Gastroesophageal sphincter (tissue), 4 donors: ENCODE measurements at regions not wholly inside any gene's neighbourhood (a gene's known extent, or its start where the extent isn't known, plus 50 kb on each side); places are given as distances from the start of the nearest gene placed in this dataset.

ENCODE experiments used
- ATAC-seq: fragments of 150-250 bp; one replicate; pipeline ENCODE4 v1.9.1; 2016; ENCODE audit warnings: mild to moderate bottlenecking, moderate library complexity
- H3K27ac ChIP-seq, 4 donors: fragments of 200-600 bp; sonication (generic) in 3 of 4; 1 replicate in 3 of 4; 2 replicates in 1 of 4; pipeline ENCODE4 v1.5.1; 2016 to 2019
- H3K27me3 ChIP-seq: fragments of 200-600 bp; sonication (generic); one replicate; pipeline ENCODE4 v1.5.1; 2019
- H3K36me3 ChIP-seq, 2 donors: fragments of 200-600 bp; sonication (generic); one replicate each; pipeline ENCODE4 v1.5.1; 2019; ENCODE audit warnings: control low read depth in 1 of 2
- H3K4me1 ChIP-seq, 3 donors: fragments of 200-600 bp; sonication (generic); 1 replicate in 2 of 3; 2 replicates in 1 of 3; pipeline ENCODE4 v1.5.1; 2016 to 2019; ENCODE audit warnings: control low read depth in 2 of 3
- H3K4me3 ChIP-seq, 2 donors: fragments of 200-600 bp; sonication (generic); one replicate each; pipeline ENCODE4 v1.5.1; 2019; ENCODE audit warnings: mild to moderate bottlenecking in 1 of 2, moderate library complexity in 1 of 2
- H3K9me3 ChIP-seq, 3 donors: fragments of 200-600 bp; sonication (generic); one replicate each; pipeline ENCODE4 v1.5.1; 2017 to 2019; ENCODE audit warnings: control low read depth in 2 of 3
- EP300 ChIP-seq: sonication (generic); formaldehyde crosslinking; IDR thresholded peaks from one replicate; pipeline ENCODE4 v1.6.1; 2017; ENCODE audit warnings: antibody characterized with exemption, mild to moderate bottlenecking
- POLR2A ChIP-seq, 2 donors: fragments of 450-650 bp; IDR thresholded peaks; one replicate each; pipeline ENCODE4 v1.6.1; 2017; ENCODE audit warnings: antibody characterized with exemption in 2 of 2, mild to moderate bottlenecking in 2 of 2, moderate library complexity in 1 of 2
- POLR2AphosphoS5 ChIP-seq: sonication (generic); formaldehyde crosslinking; IDR thresholded peaks from one replicate; pipeline ENCODE4 v1.6.1; 2017; ENCODE audit warnings: antibody characterized with exemption
- WGBS, 2 donors: methylation state at CpG; one replicate each; pipeline ENCODE4 v1.1.5; 2018; ENCODE audit warnings: low coverage in 1 of 2; 5-methylcytosine and 5-hydroxymethylcytosine counted together
- TF ChIP-seq, protein P1 (sequence below), 4 experiments: fragments of 200-600 bp in 2 of 4; fragments of 450-650 bp in 2 of 4; sonication (generic) in 1 of 4; IDR thresholded peaks; one replicate each; pipeline ENCODE4 v1.5.1; 2017 to 2019; ENCODE audit warnings: antibody characterized with exemption in 4 of 4, mild to moderate bottlenecking in 2 of 4, moderate library complexity in 2 of 4

DNA sequence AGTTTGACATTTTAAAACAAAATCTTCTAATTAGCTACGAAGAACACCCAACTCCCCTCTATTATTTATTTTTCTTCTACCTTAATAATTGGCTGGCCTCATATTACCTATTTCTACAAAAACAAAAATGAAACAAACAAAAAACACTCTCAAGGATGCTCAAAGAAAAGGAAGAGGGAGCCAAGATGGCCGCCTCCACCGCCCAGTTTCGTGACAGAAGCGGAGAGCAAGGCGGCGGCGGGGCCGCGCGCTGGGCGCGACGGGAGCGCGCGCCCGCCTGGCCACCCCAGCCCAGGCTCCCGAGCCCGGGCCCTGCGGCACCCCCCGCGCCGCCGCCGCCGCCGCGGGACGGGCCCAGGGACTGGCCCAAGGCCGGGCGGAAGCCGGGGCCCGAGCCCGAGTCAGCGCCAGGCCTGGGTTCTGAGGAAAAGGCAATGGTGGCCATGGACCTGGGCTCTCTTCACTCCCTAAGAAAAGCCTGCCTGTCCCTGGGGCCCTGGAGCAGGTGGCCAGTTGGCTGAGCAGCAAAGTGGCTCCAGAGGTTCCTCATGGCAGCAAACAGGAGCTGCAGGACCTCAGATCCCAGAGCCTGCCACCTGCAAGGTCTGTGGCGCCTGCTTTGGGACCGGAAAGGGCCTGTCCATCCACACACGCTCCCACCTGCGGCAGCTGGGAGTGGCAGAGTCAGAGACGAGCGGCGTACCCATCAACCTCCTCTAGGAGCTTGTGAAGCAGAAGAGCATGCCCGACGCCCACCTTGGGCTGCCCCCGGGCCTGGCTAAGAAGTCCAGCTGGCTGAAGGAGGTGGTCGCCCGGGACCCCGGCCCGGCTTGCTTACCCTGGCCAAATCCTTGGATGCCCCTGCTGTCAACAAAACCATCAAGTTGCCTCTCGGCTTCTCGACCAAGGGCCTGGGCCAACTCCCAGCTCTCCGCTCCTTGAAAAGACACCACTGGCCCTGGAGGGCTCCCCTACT lies 543.2 kb upstream of the CCDC179 start:
- Histone ChIP-seq H3K4me1 (no peaks in the 10 kb centered on the region), H3K27ac (no peak overlapping the region), H3K27me3 (no peaks in the 10 kb centered on the region), H3K9me3 (peaks cover 0 to 34% (median 0%) of the 10 kb centered on the region in 3 donors), H3K4me3 (no peak overlapping the region), H3K36me3 (no peaks in the 10 kb centered on the region)
- ATAC-seq = no peak
- WGBS, 2 donors = 88 to 96% methylated on average over 1 to 4 of the region's 53 CpGs
- TF ChIP-seq EP300 (no peak), POLR2AphosphoS5 (no peak), POLR2A (IDR thresholded peaks at IDR 0.05) (no peak)
- TF ChIP-seq, protein P1, sequence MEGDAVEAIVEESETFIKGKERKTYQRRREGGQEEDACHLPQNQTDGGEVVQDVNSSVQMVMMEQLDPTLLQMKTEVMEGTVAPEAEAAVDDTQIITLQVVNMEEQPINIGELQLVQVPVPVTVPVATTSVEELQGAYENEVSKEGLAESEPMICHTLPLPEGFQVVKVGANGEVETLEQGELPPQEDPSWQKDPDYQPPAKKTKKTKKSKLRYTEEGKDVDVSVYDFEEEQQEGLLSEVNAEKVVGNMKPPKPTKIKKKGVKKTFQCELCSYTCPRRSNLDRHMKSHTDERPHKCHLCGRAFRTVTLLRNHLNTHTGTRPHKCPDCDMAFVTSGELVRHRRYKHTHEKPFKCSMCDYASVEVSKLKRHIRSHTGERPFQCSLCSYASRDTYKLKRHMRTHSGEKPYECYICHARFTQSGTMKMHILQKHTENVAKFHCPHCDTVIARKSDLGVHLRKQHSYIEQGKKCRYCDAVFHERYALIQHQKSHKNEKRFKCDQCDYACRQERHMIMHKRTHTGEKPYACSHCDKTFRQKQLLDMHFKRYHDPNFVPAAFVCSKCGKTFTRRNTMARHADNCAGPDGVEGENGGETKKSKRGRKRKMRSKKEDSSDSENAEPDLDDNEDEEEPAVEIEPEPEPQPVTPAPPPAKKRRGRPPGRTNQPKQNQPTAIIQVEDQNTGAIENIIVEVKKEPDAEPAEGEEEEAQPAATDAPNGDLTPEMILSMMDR (IDR thresholded peaks at IDR 0.05) = no peak

DNA sequence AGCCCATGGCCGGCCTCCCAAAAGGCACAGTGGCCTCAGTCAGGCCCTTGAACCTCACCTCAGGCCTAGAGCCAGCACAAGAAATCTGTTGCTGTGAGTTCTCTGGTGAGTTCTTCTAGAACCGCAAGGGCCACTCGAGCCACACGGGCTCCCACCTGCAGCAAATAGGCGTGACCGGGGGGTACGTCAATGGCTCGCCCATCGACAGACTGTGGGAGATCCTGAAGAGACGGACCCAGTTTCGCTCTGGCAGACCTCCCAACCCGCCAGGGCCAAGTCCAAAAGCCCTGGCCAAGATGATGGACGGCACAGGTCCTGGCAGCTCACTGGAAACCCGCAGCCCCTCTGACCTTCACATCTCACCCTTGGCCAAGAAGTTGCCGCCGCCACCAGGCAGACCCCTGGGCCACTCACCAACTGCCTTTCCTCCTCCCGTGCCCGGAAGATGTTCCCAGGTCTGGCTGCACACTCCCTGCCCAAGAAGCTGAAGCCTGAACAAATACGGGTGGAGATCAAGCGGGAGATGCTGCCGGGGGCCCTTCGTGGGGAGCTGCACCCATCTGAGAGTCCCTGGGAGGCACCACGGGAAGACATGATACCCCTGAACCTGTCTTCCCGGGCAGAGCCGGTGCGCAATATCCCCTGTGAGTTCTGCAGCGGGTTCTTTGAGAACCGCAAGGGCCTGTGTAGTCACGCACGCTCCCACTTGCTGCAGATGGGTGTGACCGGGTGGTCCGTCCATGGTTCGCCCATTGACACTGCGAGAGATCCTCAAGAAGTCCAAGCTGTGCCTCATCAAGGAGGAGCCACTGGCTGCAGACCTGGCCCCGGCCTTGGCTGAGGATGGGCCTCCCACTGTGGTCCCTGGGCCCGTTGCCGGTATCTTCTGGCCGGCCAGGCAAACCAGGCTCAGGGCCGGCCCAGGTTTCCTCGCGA lies 544.2 kb upstream of the CCDC179 start:
- Histone ChIP-seq H3K36me3 (no peaks in the 10 kb centered on the region), H3K27me3 (no peaks in the 10 kb centered on the region), H3K27ac (no peak overlapping the region), H3K9me3 (peaks cover 0 to 39% (median 0%) of the 10 kb centered on the region in 3 donors), H3K4me1 (no peaks in the 10 kb centered on the region), H3K4me3 (no peak overlapping the region)
- ATAC-seq = no peak
- 100% methylated on average over 7 of the region's 41 CpGs; no CpG with 5 or more reads in 1 of the 2 donors for WGBS, 2 donors
- TF ChIP-seq POLR2AphosphoS5 (no peak), EP300 (no peak), POLR2A (IDR thresholded peaks at IDR 0.05) (no peak)
- TF ChIP-seq, protein P1 (IDR thresholded peaks at IDR 0.05) = no peak

DNA sequence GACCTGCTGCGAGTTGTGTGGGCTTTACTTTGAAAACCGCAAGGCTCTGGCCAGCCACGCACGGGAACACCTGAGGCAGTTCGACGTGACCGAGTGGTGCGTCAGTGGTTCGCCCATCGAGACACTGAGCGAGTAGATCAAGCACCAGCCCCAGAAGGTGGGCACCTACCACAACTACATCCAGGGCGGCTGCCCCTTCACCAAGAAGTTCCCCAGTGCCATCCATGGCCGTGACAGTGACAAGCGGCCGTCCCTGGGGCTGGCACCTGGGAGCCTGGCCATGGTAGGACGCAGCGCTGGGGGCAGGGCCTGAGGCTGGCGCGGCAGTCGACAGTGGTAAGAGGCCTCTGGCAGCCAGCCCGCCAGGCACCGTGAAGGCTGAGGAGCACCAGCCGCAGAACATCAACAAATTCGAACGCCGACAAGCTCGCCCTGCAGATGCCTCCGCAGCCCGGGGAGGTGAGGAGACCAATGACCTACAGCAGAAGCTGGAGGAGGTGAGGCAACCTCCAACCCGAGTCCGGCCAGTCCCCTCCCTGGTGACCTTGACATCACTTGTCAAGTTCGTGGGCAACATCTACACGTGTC lies 545.2 kb upstream of the CCDC179 start:
- WGBS, 2 donors = 100% methylated on average over 7 of the region's 33 CpGs; no CpG with 5 or more reads in 1 of the 2 donors
- no peaks in the 10 kb centered on the region for H3K27me3 ChIP-seq

DNA sequence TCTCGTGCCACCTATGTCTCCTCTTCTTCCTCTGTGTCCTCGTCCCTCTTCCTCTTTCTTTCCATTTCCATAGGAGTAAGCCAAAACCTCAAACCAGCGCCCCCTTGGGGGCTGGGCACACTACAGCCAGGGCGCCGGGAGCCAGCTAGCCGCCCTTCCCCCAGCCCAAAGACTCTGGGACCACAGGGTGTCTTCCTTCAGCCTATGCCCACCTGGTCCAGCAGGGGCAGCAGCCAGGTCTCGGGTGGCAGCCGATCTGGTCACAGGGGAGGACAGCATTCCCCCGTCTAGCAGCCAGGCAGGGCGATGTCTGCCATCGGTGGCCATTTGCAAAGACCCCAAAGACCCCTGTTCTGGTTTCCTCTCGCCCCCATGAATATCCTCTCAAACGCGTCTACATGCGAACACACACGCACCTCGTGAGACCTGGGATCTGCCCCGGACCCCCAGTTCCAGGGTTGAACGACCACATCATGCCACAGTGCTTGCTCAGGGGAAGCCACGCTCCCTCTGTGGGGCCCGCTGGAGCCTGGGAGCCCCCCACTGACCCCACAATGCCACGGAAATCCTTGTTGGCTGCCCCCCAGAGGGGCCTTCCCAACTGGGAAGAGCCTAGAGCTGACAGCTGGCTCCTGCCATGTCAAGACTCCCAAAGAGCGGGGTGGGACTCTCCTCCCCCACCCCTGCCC lies 546.0 kb upstream of the CCDC179 start:
- no peak for ATAC-seq
- no peaks in the 10 kb centered on the region for H3K4me1 ChIP-seq
- TF ChIP-seq, protein P1 (IDR thresholded peaks at IDR 0.05) = no peak
- no peak for TF ChIP-seq EP300
- no peak for TF ChIP-seq POLR2A (IDR thresholded peaks at IDR 0.05)
- TF ChIP-seq POLR2AphosphoS5 = no peak
- H3K36me3 ChIP-seq = no peaks in the 10 kb centered on the region
- no peaks in the 10 kb centered on the region for H3K27me3 ChIP-seq
- no peak overlapping the region for H3K27ac ChIP-seq
- H3K9me3 ChIP-seq = peaks cover 0 to 50% (median 0%) of the 10 kb centered on the region in 3 donors
- WGBS, 2 donors = 67 to 92% methylated on average over 3 to 14 of the region's 23 CpGs
- H3K4me3 ChIP-seq = no peak overlapping the region

More for the DNA sequence above, 545.2 kb upstream of the CCDC179 start:
- no peaks in the 10 kb centered on the region for H3K4me1 ChIP-seq
- H3K36me3 ChIP-seq = no peaks in the 10 kb centered on the region
- ATAC-seq = no peak
- peaks cover 0 to 42% (median 0%) of the 10 kb centered on the region in 3 donors for H3K9me3 ChIP-seq
- H3K4me3 ChIP-seq = no peak overlapping the region
- no peak overlapping the region for H3K27ac ChIP-seq
- TF ChIP-seq POLR2AphosphoS5 (no peak), EP300 (no peak), POLR2A (IDR thresholded peaks at IDR 0.05) (no peak)
- TF ChIP-seq, protein P1 (IDR thresholded peaks at IDR 0.05) = no peak
